A673 (cell line): ENCODE measurements at regions not wholly inside any gene's neighbourhood (a gene's known extent, or its start where the extent isn't known, plus 50 kb on each side); places are given as distances from the start of the nearest gene placed in this dataset.

ENCODE experiments used
- EZH2 ChIP-seq: fragments of 200-600 bp; sonication (generic); IDR thresholded peaks from 2 replicates; pipeline ENCODE4 v1.6.1; 2017; ENCODE audit warnings: borderline replicate concordance, low read depth, mild to moderate bottlenecking, mixed read lengths, antibody characterized with exemption, low read length; ENCODE audit not compliant: poor library complexity, severe bottlenecking
- TF ChIP-seq, protein P1 (sequence below): fragments of 300-800, 200-600 bp; sonication (generic); conservative IDR thresholded peaks from 2 replicates; pipeline ENCODE4 v1.5.1; 2017; ENCODE audit warnings: low read depth, mild to moderate bottlenecking, antibody characterized with exemption, low read length, moderate library complexity, mixed read lengths

DNA sequence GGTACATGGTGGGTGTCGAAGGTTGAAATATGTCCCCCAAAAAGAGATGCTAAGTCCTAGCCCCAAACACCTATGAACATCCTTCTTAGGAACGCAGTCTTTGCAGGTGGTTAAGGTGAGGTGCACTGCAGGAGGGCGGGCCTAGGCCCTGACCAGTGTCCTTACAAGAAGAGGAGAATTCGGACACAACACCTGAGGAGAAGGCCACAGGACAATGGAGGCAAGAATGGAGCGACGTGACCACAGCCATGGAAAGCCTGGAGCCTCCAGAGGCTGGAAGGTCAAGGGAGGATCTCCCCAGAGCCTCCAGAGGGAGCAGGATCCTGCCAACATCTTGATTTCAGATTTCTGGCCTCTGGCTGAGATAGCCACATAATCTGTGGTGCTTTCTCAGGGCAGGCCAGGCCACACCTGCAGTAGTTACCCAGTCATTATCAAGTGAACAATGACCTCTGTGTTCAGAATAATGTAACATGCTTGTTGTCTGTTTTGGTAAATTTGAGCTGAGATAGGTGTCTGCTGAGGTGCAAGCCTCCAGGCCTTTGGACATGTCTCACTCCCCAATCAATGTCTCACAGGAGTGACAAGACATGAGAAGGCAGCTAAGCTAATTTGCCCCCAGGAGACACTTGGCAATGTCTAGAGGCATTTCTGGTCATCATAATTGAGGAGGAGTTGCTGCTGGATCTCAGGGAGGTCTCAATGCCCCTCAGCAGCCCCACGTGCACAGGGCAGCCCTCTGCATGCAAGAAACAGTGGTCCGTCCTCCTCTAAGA, 498.9 kb downstream of the BRD1 start:
- TF ChIP-seq, protein P1, sequence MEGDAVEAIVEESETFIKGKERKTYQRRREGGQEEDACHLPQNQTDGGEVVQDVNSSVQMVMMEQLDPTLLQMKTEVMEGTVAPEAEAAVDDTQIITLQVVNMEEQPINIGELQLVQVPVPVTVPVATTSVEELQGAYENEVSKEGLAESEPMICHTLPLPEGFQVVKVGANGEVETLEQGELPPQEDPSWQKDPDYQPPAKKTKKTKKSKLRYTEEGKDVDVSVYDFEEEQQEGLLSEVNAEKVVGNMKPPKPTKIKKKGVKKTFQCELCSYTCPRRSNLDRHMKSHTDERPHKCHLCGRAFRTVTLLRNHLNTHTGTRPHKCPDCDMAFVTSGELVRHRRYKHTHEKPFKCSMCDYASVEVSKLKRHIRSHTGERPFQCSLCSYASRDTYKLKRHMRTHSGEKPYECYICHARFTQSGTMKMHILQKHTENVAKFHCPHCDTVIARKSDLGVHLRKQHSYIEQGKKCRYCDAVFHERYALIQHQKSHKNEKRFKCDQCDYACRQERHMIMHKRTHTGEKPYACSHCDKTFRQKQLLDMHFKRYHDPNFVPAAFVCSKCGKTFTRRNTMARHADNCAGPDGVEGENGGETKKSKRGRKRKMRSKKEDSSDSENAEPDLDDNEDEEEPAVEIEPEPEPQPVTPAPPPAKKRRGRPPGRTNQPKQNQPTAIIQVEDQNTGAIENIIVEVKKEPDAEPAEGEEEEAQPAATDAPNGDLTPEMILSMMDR, result no peak
- TF ChIP-seq EZH2, result no peak
